SW 1271 (cell line): ENCODE measurements at regions not wholly inside any gene's neighbourhood (a gene's known extent, or its start where the extent isn't known, plus 50 kb on each side); places are given as distances from the start of the nearest gene placed in this dataset.

ENCODE experiments used
- DNase-seq, 2 experiments: peaks; one replicate each; lab custom pipeline; 2025; lab: John Stamatoyannopoulos, UW

DNA sequence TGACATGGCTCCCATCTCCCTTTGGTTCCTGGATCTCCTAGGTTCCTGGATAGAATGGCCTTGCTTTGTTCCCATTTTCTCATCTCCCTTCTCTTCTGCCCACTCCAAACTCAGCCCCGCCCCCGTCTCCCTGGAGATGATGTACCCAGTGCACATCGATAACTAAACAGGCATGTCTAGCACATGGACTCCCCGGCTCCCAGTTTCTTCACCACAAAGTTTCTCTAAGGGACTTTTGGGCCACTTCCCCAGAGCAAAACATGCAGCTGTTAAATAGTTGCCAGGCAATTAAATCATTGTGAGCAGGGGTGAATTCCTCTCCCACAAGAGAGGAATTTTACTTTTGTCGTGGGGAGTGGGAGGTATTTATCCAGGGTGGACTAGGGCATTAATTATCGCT, 259.0 kb downstream of the GADD45G start:
- DNase-seq, result no peak

- no peak for DNase-seq
Observed at GRCh38 chr9:89864257-89864656, 259.4 kb downstream of the GADD45G start.

DNA sequence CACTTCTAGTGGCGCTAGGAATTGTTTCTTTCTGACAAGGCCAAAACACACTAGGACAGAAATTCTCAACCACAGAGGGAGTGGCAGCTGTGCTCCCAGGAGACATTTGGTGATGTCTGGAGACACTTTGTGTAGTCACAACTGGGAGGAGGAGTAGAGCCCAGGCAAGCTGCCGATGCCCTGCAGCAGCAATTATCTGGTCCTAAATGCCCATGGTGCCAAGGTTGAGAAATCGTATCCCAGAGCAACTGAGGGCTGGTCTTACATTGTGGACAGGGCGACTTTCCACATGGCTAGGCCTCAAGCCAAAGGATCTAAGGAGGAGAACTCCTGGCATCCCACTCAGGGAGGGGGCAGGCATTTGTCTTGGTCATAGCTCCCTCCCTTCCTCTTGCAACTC, 259.9 kb downstream of the GADD45G start:
- no peak for DNase-seq

- no peak for DNase-seq
Observed at GRCh38 chr9:89865357-89865756, 260.5 kb downstream of the GADD45G start.

DNA sequence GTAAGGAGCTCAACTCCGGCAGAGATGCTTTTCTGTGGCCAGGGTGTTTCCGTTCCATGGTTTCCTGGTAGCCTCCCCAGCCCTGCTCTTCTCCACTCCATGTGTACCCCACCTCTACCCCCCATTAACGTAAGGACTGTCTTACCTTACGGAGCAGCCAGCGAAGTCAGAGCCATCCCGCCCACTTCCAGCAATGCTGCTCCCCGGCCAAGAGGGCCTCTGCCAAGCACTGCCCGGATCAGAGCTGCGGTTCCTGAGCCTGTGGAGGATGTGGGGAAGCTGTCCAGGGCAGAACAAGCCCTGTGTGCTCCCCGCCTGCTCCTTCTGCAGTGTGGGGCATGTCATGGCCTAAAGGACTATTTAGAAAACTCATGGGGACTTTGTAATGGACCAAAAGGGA, 261.2 kb downstream of the GADD45G start:
- DNase-seq, result no peak

GRCh38 chr9:89866701-89867100, 261.9 kb downstream of the GADD45G start:
- no peak for DNase-seq

DNA sequence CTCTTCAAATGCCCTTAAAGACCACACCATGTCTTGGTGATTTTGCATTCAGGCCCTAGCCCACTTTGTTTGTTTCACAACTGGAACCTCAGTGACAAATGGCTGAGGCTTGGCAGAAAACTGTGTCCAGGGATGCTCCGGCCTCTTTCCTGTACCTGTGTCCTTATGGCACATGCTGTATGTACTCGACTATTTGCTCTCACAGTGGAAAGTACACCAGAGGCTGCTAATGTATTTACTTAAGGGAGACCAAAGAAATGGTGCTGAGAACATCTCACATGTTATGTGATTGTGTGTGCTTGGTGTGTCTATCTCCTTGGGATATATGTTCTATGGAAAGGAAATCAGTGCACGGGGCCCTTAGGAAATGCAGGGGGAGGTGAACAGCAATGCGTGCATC, 263.3 kb downstream of the GADD45G start:
- no peak for DNase-seq

GRCh38 chr9:89869793-89870580, 265.2 kb downstream of the GADD45G start:
- no peak for DNase-seq

DNA sequence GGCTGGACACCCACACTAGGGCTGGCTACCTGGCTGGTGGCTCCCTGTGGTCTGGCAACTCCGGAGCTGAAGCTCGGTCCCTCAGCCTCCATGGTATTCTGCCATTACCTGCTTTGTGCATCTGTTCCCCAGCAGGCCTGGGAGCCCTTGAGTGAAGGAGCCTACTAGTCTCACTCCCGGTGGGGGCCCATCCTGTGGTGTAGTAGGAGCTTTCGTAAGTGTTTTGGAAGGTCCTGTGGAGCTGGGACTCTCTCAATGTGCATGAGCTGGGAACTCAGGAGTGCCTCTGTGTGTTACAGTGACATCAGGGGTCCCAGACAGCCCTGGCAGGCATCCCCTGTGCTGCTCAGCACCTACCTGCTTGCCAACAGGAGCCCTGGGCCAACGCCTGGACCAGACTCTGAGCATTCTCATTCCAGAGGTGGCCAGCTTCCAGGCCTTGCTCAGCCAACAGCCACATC, 267.1 kb downstream of the GADD45G start:
- DNase-seq, result no peak

- no peak for DNase-seq
Observed at GRCh38 chr9:89872426-89872912, 267.7 kb downstream of the GADD45G start.

DNA sequence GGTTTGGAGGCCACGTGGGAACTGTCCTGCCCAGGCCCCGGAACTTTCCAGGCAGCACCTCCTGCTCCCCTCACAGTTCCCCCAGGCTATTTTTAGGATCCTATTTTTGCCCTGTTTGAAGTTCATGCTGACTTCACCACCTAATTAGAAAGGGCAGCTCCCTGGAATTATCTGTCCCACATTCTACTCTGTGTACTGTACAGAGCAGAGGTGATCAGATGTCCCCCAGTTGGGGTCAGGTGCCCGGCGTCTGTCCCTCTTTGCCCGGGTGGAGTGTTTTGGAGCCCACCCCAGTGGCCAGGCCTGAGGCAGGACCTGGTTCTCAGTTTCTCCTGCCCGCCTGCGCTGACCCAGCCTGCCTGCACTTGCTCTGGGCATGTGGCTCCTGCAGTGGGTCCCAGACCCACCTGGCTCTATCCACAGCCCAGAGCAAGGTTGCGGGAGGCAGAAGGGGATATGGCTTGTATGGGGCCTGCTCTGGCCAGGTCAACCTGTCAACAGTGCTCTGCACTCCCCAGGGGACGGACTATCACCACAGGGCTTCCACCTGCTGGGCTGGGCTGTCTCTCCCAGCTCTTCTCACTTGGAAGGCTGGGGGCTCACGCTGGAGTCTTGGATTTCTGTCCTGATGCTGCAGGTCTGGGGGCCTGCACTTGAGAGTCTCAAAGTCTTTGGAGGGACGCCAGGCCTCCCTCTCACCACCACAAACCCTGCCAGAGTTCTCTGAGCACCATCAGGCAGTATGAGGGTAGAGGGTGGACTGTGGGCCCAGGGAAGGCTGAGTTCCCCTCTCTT, 268.3 kb downstream of the GADD45G start:
- DNase-seq, result no peak

GRCh38 chr9:89873801-89874200, 269.0 kb downstream of the GADD45G start:
- DNase-seq, result no peak

GRCh38 chr9:89874351-89875321, 269.8 kb downstream of the GADD45G start:
- DNase-seq, result no peak

- DNase-seq, result no peak
Observed at GRCh38 chr9:89877051-89878002, 272.5 kb downstream of the GADD45G start.

- no peak for DNase-seq
Observed at GRCh38 chr9:89878003-89878411, 273.2 kb downstream of the GADD45G start.

DNA sequence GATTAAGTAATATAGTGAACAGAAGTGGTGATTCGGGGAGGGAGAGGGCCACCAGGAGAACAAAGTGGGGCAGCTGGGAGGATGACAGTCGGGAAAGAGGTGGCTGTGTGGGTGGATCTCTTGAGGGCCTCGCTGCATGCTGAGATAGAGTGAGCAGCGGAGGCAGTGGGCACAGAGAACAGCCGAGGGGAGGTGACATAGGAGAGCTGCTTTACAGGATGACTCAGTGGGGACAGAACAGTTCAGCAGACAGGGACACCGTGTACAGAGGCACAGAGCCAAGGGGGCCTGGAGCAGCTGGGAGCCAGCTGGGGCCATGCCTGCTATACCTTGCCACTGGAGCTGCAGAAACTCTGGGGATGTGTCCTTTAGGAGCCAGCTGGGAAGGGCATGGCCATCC, 273.9 kb downstream of the GADD45G start:
- DNase-seq, result no peak

DNA sequence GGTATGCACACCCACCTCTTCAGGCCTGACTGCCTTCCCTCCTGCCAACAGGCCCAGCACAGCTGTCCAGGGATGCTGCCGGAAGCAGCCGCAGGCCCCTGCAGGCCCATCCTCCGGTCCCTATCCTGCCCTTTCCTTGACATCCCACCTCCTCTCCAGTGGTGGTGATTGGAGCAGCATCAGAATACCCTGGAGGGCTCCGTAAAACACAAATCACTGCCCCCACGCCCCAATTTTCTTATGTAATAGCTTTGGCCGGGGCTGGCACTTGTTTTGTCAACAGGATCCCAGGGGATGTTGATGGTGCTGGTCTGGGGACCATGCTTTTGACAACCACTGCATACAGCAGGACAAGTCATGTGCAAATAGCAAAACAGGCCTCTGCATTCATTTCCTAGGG, 274.5 kb downstream of the GADD45G start:
- DNase-seq, result no peak

DNA sequence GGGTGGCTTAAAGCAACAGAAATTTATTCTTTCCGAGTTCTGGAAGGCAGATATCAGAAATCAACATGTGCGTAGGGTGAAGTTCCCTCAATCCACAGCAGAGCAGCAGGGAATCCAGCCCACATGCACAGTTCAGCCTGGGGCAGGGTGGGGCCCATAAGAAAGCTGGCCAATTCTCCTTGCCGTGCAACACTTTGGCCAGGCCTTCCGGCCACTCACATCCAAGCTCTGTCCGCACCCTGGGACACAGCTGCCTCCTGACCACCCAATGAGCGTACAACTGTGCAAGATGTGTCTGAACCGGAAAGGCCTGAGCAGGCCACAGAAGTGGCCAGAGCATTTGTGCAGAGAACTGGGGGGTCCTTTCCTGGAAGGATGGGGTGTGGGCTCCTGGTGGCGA, 274.9 kb downstream of the GADD45G start:
- no peak for DNase-seq

- DNase-seq, result no peak
Observed at GRCh38 chr9:89880161-89880560, 275.3 kb downstream of the GADD45G start.

- DNase-seq, result no peak
Observed at GRCh38 chr9:89880721-89881120, 275.9 kb downstream of the GADD45G start.

- no peak for DNase-seq
Observed at GRCh38 chr9:89881431-89881830, 276.6 kb downstream of the GADD45G start.
